Right lobe of liver (tissue), 6 donors: ENCODE measurements at regions not wholly inside any gene's neighbourhood (a gene's known extent, or its start where the extent isn't known, plus 50 kb on each side); places are given as distances from the start of the nearest gene placed in this dataset.

Source experiments
- ATAC-seq, 4 donors: fragments of 200-7000 bp; cut with Tn5 transposase; one replicate each; pipeline ENCODE4 v1.9.1; 2020; ENCODE audit warnings: mild to moderate bottlenecking in 4 of 4, moderate library complexity in 4 of 4
- DNase-seq, 3 donors: peaks; one replicate each; pipeline ENCODE4 v3.0.0-alpha.2; 2020
- H3K27ac ChIP-seq, 3 donors: fragments of 200-600 bp; one replicate each; pipeline ENCODE4 v1.8.0; 2022
- H3K27me3 ChIP-seq, 2 donors: fragments of 200-600 bp; one replicate each; pipeline ENCODE4 v1.8.0; 2022
- H3K36me3 ChIP-seq, 4 donors: fragments of 200-600 bp; sonication (generic) in 1 of 4; one replicate each; pipeline versions ENCODE4 v1.5.1 to v1.8.0; 2017 to 2022; ENCODE audit warnings: control low read depth in 1 of 4
- H3K4me1 ChIP-seq, 4 donors: fragments of 200-600 bp; sonication (generic) in 1 of 4; one replicate each; pipeline versions ENCODE4 v1.5.1 to v1.8.0; 2017 to 2022; ENCODE audit warnings: control low read depth in 1 of 4
- H3K4me3 ChIP-seq, 3 donors: fragments of 200-600 bp; one replicate each; pipeline ENCODE4 v1.8.0; 2022
- H3K9me3 ChIP-seq, 4 donors: fragments of 200-600 bp; sonication (generic) in 1 of 4; one replicate each; pipeline versions ENCODE4 v1.5.1 to v1.8.0; 2017 to 2022; ENCODE audit warnings: control low read depth in 1 of 4
- CTCF ChIP-seq, 4 donors: fragments of 200-600 bp in 3 of 4; fragments of 450-650 bp in 1 of 4; IDR thresholded peaks; one replicate each; pipeline versions ENCODE4 v1.5.1 to v1.8.0; 2016 to 2022; ENCODE audit warnings: antibody characterized with exemption in 4 of 4, mild to moderate bottlenecking in 2 of 4
- POLR2A ChIP-seq: fragments of 450-650 bp; IDR thresholded peaks from one replicate; pipeline ENCODE4 v1.6.1; 2017; ENCODE audit warnings: antibody characterized with exemption, mild to moderate bottlenecking
- WGBS: methylation state at CpG from one replicate; pipeline ENCODE4 v1.1.6; 2018; ENCODE audit warnings: low coverage, low lambda C conversion rate; ENCODE audit not compliant: insufficient coverage; ENCODE audit errors: missing lambda C conversion rate; 5-methylcytosine and 5-hydroxymethylcytosine counted together
- intact Hi-C, 2 donors: fragments of 100-400 bp; cut with DNase I; formaldehyde crosslinking; loops; one replicate each; pipeline versions ENCODE4 v1.11.2 to v1.14.1; 2022
- donor health status: DM: no; HTN: yes; CAD: no.
- donor health status: DM: no; HTN: no; CAD: no.
- donor health status: DM: no; HTN: no; CAD: no.
- donor health status: DM: no; HTN: yes; CAD: no.
- donor health status: DM: no; HTN: yes; CAD: no.

GRCh38 chr2:239756790-239757760 lies 268.1 kb downstream of the NDUFA10 start:
- no peak overlapping the region for H3K27ac ChIP-seq
- no peaks in the 10 kb centered on the region for H3K27me3 ChIP-seq
- TF ChIP-seq POLR2A (no peak), CTCF (IDR thresholded peaks at IDR 0.05) (no peak)
- intact Hi-C loops = no loop called here
- 27% methylated on average over 6 of the region's 31 CpGs for WGBS
- no peaks in the 10 kb centered on the region for H3K9me3 ChIP-seq
- peak in 1 of 3 donors; percentile 39 for DNase-seq
- peak; percentile 18 to 57 (median 54) for ATAC-seq
- H3K4me3 ChIP-seq = no peak overlapping the region
- no peaks in the 10 kb centered on the region for H3K4me1 ChIP-seq
- H3K36me3 ChIP-seq = no peaks in the 10 kb centered on the region

DNA sequence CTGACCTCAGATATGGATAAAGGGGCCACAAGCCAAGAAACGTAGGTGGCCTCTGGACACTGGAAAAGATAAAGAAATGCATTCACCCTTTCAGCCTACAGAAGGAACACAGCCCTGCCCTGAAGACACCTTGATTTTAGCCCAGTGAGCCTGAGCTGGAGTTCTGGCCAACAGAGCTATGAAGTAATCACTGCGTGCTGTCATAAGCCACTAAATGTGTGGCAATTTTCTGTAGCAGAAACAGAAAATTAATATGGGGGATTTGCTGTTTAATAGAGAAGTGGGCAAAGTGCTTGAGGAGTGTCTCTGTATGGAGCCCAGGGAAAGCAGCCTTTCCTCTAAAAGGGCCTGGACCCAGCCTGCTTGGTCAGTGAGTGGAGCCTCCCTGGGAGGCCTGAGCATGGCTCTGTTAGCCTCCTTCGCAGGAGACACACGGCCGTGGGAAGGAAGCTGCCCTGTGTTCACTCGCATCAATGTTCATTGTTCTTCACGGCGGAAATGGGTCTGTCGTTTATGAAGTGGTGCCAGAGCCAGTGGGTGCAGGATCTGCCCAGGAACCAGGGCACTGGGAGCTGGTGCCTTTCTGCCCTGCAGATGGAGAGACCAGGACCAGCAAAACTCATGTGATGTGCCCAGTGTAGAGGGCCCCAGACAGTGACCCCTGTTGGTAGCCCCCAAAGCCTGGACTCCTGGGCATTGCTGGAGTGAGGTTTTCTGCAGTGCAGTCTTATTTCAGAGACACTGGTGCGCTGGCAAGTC lies 268.9 kb downstream of the NDUFA10 start:
- H3K4me3 ChIP-seq = no peak overlapping the region
- H3K36me3 ChIP-seq = no peaks in the 10 kb centered on the region
- DNase-seq = peak in 1 of 3 donors; percentile 35
- ATAC-seq = peak in 1 of 4 donors; percentile 29
- intact Hi-C loops = no loop called here
- no peaks in the 10 kb centered on the region for H3K9me3 ChIP-seq
- no peak overlapping the region for H3K27ac ChIP-seq
- WGBS = 36% methylated on average over 3 of the region's 10 CpGs
- no peaks in the 10 kb centered on the region for H3K27me3 ChIP-seq
- H3K4me1 ChIP-seq = no peaks in the 10 kb centered on the region
- TF ChIP-seq CTCF (IDR thresholded peaks at IDR 0.05) (no peak), POLR2A (no peak)

GRCh38 chr2:239753401-239753837 lies 271.7 kb downstream of the NDUFA10 start:
- H3K36me3 ChIP-seq = no peaks in the 10 kb centered on the region
- TF ChIP-seq CTCF (IDR thresholded peaks at IDR 0.05) (no peak), POLR2A (no peak)
- ATAC-seq (no peak), DNase-seq (peak in 1 of 3 donors; percentile 44)
- WGBS = 80% methylated on average over 5 of the region's 14 CpGs
- H3K27me3 ChIP-seq = no peaks in the 10 kb centered on the region
- H3K27ac ChIP-seq = no peak overlapping the region
- H3K9me3 ChIP-seq = no peaks in the 10 kb centered on the region
- intact Hi-C loops = no loop called here
- H3K4me1 ChIP-seq = no peaks in the 10 kb centered on the region
- H3K4me3 ChIP-seq = no peak overlapping the region

- TF ChIP-seq POLR2A (no peak), CTCF (IDR thresholded peaks at IDR 0.05) (no peak)
- WGBS = 71% methylated on average over 5 of the region's 13 CpGs
- DNase-seq (no peak), ATAC-seq (no peak)
- H3K4me1 ChIP-seq = no peaks in the 10 kb centered on the region
- no peaks in the 10 kb centered on the region for H3K9me3 ChIP-seq
- no peaks in the 10 kb centered on the region for H3K36me3 ChIP-seq
- no peak overlapping the region for H3K4me3 ChIP-seq
- no peaks in the 10 kb centered on the region for H3K27me3 ChIP-seq
- no peak overlapping the region for H3K27ac ChIP-seq
- intact Hi-C loops = no loop called here
Measured at GRCh38 chr2:239752951-239753350, 272.2 kb downstream of the NDUFA10 start.
